Progenitor cell of endocrine pancreas (in vitro differentiated cells): ENCODE measurements at regions not wholly inside any gene's neighbourhood (a gene's known extent, or its start where the extent isn't known, plus 50 kb on each side); places are given as distances from the start of the nearest gene placed in this dataset.

Experiments used
- DNase-seq: peaks from one replicate; pipeline ENCODE4 v3.0.0; 2021; ENCODE audit warnings: low spot score; ENCODE audit not compliant: unreplicated experiment
- H3K27ac Mint-ChIP-seq: 2 replicates; pipeline ENCODE4 v1.8.0; 2021; ENCODE audit warnings: mild to moderate bottlenecking, moderate library complexity, mixed read lengths
- H3K27me3 Mint-ChIP-seq: 2 replicates; pipeline ENCODE4 v1.8.0; 2021; ENCODE audit warnings: mixed read lengths
- H3K36me3 Mint-ChIP-seq: 2 replicates; pipeline ENCODE4 v1.8.0; 2022; ENCODE audit warnings: mixed read lengths; ENCODE audit not compliant: insufficient read depth
- H3K4me1 Mint-ChIP-seq: 2 replicates; pipeline ENCODE4 v1.8.0; 2021; ENCODE audit warnings: low read depth, mixed read lengths
- H3K4me3 Mint-ChIP-seq: 2 replicates; pipeline ENCODE4 v1.8.0; 2021; ENCODE audit warnings: low read depth, mild to moderate bottlenecking, moderate library complexity, mixed read lengths
- H3K9me3 Mint-ChIP-seq: 2 replicates; pipeline ENCODE4 v1.8.0; 2021; ENCODE audit warnings: low read depth, mixed read lengths
- CTCF ChIP-seq: fragments of 200-600 bp; sonication (generic); IDR thresholded peaks from one replicate; pipeline ENCODE4 v1.5.0; 2021; ENCODE audit warnings: antibody characterized with exemption, mild to moderate bottlenecking; ENCODE audit not compliant: unreplicated experiment

GRCh38 chr13:21964686-21965085 is 293.8 kb downstream of the FGF9 start:
- Mint-ChIP-seq H3K27me3 (peaks cover 2% of the 10 kb centered on the region), H3K4me3 (no peak overlapping the region), H3K4me1 (no peaks in the 10 kb centered on the region), H3K27ac (no peak overlapping the region), H3K36me3 (no peaks in the 10 kb centered on the region), H3K9me3 (peaks cover 11% of the 10 kb centered on the region)
- no peak for TF ChIP-seq CTCF
- no peak for DNase-seq

- no peaks in the 10 kb centered on the region for H3K4me1 Mint-ChIP-seq
- H3K36me3 Mint-ChIP-seq, result no peaks in the 10 kb centered on the region
- TF ChIP-seq CTCF, result no peak
- H3K27ac Mint-ChIP-seq, result no peak overlapping the region
- H3K27me3 Mint-ChIP-seq, result no peaks in the 10 kb centered on the region
- H3K4me3 Mint-ChIP-seq, result no peak overlapping the region
- no peak for DNase-seq
- peaks cover 11% of the 10 kb centered on the region for H3K9me3 Mint-ChIP-seq
These were observed 294.2 kb downstream of the FGF9 start for GRCh38 chr13:21965095-21965494.

GRCh38 chr13:21966014-21966413 is 295.1 kb downstream of the FGF9 start:
- no peaks in the 10 kb centered on the region for H3K36me3 Mint-ChIP-seq
- H3K4me3 Mint-ChIP-seq, result no peak overlapping the region
- TF ChIP-seq CTCF, result no peak
- H3K9me3 Mint-ChIP-seq, result peaks cover 11% of the 10 kb centered on the region
- no peak for DNase-seq
- H3K27ac Mint-ChIP-seq, result no peak overlapping the region
- no peaks in the 10 kb centered on the region for H3K4me1 Mint-ChIP-seq
- H3K27me3 Mint-ChIP-seq, result no peaks in the 10 kb centered on the region

- Mint-ChIP-seq H3K27me3 (no peaks in the 10 kb centered on the region), H3K27ac (no peak overlapping the region), H3K4me3 (no peak overlapping the region), H3K9me3 (peaks cover under 1% of the 10 kb centered on the region), H3K36me3 (no peaks in the 10 kb centered on the region), H3K4me1 (peaks cover 1% of the 10 kb centered on the region)
- no peak for DNase-seq
- TF ChIP-seq CTCF, result no peak
These were observed 297.0 kb downstream of the FGF9 start for GRCh38 chr13:21967871-21968270.

GRCh38 chr13:21970172-21970571 is 299.3 kb downstream of the FGF9 start:
- H3K27me3 Mint-ChIP-seq, result no peaks in the 10 kb centered on the region
- TF ChIP-seq CTCF, result no peak
- H3K4me1 Mint-ChIP-seq, result peaks cover 1% of the 10 kb centered on the region
- DNase-seq, result no peak
- H3K4me3 Mint-ChIP-seq, result no peak overlapping the region
- no peaks in the 10 kb centered on the region for H3K9me3 Mint-ChIP-seq
- H3K36me3 Mint-ChIP-seq, result no peaks in the 10 kb centered on the region
- no peak overlapping the region for H3K27ac Mint-ChIP-seq

- Mint-ChIP-seq H3K36me3 (no peaks in the 10 kb centered on the region), H3K27ac (no peak overlapping the region), H3K4me1 (peaks cover 1% of the 10 kb centered on the region), H3K9me3 (no peaks in the 10 kb centered on the region), H3K27me3 (no peaks in the 10 kb centered on the region), H3K4me3 (no peak overlapping the region)
- TF ChIP-seq CTCF, result no peak
- no peak for DNase-seq
These were observed 300.0 kb downstream of the FGF9 start for GRCh38 chr13:21970918-21971317.
